Panc1 (cell line): ENCODE measurements at regions not wholly inside any gene's neighbourhood (a gene's known extent, or its start where the extent isn't known, plus 50 kb on each side); places are given as distances from the start of the nearest gene placed in this dataset.
"Not testable (repeated sequence)": the region's sequence is repeated elsewhere in the genome, so short reads cannot be mapped to it uniquely, and the experiment has no call there.

Experiments used
- ATAC-seq: fragments of 200-7000 bp; cut with Tn5 transposase; 2 replicates; pipeline ENCODE4 v1.9.1; 2020; ENCODE audit warnings: mild to moderate bottlenecking, moderate library complexity
- BruUV-seq: library from RNA; stranded (reverse); fragments of 400-500 nt; replicated peaks from 2 replicates; lab custom pipeline; 2021; lab: Mats Ljungman, UMichigan
- CTCF ChIA-PET: fragments of 300-600 bp; sonication (Branson Sonifier 250); formaldehyde crosslinking; loops from one replicate; lab custom pipeline; 2022; ENCODE audit warnings: antibody characterized with exemption; lab: Charles Lee
- POLR2A ChIA-PET: fragments of 300-600 bp; sonication (Branson Sonifier 250); formaldehyde crosslinking; loops from one replicate; lab custom pipeline; 2022; ENCODE audit warnings: antibody characterized with exemption; lab: Charles Lee
- DNase-seq: peaks from one replicate; pipeline ENCODE4 v3.0.0-alpha.2; 2010; ENCODE audit warnings: low read depth, low spot score
- H3K27ac ChIP-seq: 2 replicates; pipeline ENCODE4 v1.5.1; 2011; ENCODE audit warnings: mild to moderate bottlenecking, low read length, inconsistent platforms
- H3K27me3 ChIP-seq: fragments of 200-500 bp; sonication (Bioruptor generic); 2 replicates; pipeline ENCODE4 v1.6.0; 2014; ENCODE audit warnings: low read length, inconsistent platforms; ENCODE audit not compliant: control insufficient read depth, insufficient read depth
- H3K36me3 ChIP-seq: fragments of 200-500 bp; sonication (Bioruptor generic); 2 replicates; pipeline ENCODE4 v1.5.1; 2014; ENCODE audit warnings: inconsistent platforms, mild to moderate bottlenecking, low read length, moderate library complexity; ENCODE audit not compliant: control insufficient read depth, insufficient read depth
- H3K4me1 ChIP-seq: 2 replicates; pipeline ENCODE4 v1.5.1; 2011; ENCODE audit warnings: inconsistent platforms, mild to moderate bottlenecking, low read length, moderate library complexity; ENCODE audit not compliant: control insufficient read depth, insufficient read depth
- H3K4me3 ChIP-seq, 2 experiments: 2 replicates each; pipeline ENCODE4 v1.5.1; 2011 to 2012; ENCODE audit warnings: low read depth in 2 of 2, low read length in 2 of 2, mild to moderate bottlenecking in 2 of 2, inconsistent platforms in 1 of 2, moderate library complexity in 1 of 2
- H3K9me3 ChIP-seq: fragments of 200-500 bp; sonication (Bioruptor generic); 2 replicates; pipeline ENCODE4 v1.5.1; 2014; ENCODE audit warnings: low read depth, mild to moderate bottlenecking, inconsistent platforms, low read length, moderate library complexity; ENCODE audit not compliant: control insufficient read depth, insufficient read depth
- POLR2AphosphoS5 ChIP-seq: IDR thresholded peaks from 2 replicates; pipeline ENCODE4 v1.6.1; 2012; ENCODE audit warnings: mild to moderate bottlenecking, low read depth, low read length, moderate library complexity
- SIN3A ChIP-seq: IDR thresholded peaks from 2 replicates; pipeline ENCODE4 v1.6.1; 2012; ENCODE audit warnings: low read depth, mild to moderate bottlenecking, low read length, moderate library complexity, borderline replicate concordance; ENCODE audit not compliant: insufficient read depth
- TCF7L2 ChIP-seq: IDR thresholded peaks from 2 replicates; pipeline ENCODE4 v1.6.1; 2011; ENCODE audit warnings: mild to moderate bottlenecking, low read depth, low read length, inconsistent platforms
- in situ Hi-C: cut with HindIII; loops from 2 replicates; pipeline ENCODE4 v1.10.0; 2016; ENCODE audit warnings: low sequenced_read_pairs, low pct_unique_long_range_greater_than_20kb
- intact Hi-C: fragments of 100-400 bp; cut with micrococcal nuclease; formaldehyde crosslinking; loops from one replicate; pipeline ENCODE4 v1.10.0; 2022; ENCODE audit not compliant: unreplicated experiment
- TF ChIP-seq, protein P1 (sequence below): fragments of 450-650 bp; IDR thresholded peaks from 2 replicates; pipeline ENCODE4 v1.5.1; 2017; ENCODE audit warnings: mild to moderate bottlenecking
- TF ChIP-seq, protein P2 (sequence below), 2 experiments: IDR thresholded peaks; 2 replicates each; pipeline ENCODE4 v1.6.1; 2011 to 2012; ENCODE audit warnings: low read depth in 2 of 2, control low read depth in 1 of 2, low read length in 1 of 2, mild to moderate bottlenecking in 1 of 2, moderate library complexity in 1 of 2; ENCODE audit not compliant: insufficient read depth in 1 of 2

DNA sequence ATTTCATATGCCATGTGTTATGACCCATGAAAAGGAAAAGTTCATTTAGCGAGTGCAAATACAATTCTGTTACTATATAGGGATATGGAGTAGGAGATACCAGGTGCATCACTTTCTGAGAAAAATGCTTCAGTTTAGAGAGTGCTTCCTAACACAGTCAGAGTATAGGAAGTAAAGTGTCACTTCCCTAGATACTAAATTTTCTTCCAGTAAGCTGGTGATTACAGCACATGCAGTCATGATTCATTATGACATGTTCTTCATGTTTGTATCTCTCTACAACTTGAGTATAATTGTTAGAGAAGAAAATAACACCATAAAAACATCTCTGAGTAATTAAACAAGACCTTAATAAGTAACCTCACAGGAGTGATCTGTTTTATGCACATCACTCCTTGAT lies 837.0 kb downstream of the DNAH5 start:
- BruUV-seq = no TSS peak
- no peak for ATAC-seq

DNA sequence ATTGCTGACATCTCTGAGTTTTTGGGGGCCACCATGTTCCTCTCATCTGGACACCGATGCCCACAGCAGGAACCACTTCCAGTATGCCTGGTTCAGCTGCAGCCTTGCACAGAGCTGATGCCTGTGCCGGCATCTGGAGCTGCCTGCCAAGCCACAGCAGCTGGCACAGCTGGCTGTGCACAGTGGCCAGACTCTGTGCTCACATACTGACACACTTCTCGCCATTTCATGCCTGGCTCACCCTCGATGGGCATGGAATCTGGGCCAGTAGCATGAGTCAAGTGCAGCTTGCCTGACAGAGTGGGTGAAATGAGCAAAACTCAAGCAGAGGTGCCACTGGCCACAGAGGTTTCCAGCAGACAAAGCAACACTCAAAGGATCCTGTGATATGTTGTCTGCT lies 863.4 kb downstream of the DNAH5 start:
- TF ChIP-seq, protein P1, sequence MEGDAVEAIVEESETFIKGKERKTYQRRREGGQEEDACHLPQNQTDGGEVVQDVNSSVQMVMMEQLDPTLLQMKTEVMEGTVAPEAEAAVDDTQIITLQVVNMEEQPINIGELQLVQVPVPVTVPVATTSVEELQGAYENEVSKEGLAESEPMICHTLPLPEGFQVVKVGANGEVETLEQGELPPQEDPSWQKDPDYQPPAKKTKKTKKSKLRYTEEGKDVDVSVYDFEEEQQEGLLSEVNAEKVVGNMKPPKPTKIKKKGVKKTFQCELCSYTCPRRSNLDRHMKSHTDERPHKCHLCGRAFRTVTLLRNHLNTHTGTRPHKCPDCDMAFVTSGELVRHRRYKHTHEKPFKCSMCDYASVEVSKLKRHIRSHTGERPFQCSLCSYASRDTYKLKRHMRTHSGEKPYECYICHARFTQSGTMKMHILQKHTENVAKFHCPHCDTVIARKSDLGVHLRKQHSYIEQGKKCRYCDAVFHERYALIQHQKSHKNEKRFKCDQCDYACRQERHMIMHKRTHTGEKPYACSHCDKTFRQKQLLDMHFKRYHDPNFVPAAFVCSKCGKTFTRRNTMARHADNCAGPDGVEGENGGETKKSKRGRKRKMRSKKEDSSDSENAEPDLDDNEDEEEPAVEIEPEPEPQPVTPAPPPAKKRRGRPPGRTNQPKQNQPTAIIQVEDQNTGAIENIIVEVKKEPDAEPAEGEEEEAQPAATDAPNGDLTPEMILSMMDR = no peak
- no peak for TF ChIP-seq TCF7L2
- TF ChIP-seq, protein P2, sequence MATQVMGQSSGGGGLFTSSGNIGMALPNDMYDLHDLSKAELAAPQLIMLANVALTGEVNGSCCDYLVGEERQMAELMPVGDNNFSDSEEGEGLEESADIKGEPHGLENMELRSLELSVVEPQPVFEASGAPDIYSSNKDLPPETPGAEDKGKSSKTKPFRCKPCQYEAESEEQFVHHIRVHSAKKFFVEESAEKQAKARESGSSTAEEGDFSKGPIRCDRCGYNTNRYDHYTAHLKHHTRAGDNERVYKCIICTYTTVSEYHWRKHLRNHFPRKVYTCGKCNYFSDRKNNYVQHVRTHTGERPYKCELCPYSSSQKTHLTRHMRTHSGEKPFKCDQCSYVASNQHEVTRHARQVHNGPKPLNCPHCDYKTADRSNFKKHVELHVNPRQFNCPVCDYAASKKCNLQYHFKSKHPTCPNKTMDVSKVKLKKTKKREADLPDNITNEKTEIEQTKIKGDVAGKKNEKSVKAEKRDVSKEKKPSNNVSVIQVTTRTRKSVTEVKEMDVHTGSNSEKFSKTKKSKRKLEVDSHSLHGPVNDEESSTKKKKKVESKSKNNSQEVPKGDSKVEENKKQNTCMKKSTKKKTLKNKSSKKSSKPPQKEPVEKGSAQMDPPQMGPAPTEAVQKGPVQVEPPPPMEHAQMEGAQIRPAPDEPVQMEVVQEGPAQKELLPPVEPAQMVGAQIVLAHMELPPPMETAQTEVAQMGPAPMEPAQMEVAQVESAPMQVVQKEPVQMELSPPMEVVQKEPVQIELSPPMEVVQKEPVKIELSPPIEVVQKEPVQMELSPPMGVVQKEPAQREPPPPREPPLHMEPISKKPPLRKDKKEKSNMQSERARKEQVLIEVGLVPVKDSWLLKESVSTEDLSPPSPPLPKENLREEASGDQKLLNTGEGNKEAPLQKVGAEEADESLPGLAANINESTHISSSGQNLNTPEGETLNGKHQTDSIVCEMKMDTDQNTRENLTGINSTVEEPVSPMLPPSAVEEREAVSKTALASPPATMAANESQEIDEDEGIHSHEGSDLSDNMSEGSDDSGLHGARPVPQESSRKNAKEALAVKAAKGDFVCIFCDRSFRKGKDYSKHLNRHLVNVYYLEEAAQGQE (IDR thresholded peaks at IDR 0.05; ENCODE audit: insufficient read depth in 1 of 2, low read depth in 2 of 2, low read length in 1 of 2) = no peak
- no peak for TF ChIP-seq POLR2AphosphoS5
- no peak for TF ChIP-seq SIN3A

More for the DNA sequence above, 837.0 kb downstream of the DNAH5 start:
- in situ Hi-C loops (no loop called here), intact Hi-C loops (no loop called here)
- H3K9me3 ChIP-seq = no peaks in the 10 kb centered on the region
- ChIA-PET CTCF (no interaction called here), POLR2A (no interaction called here)
- H3K4me1 ChIP-seq = no peaks in the 10 kb centered on the region
- no peak overlapping the region for H3K27ac ChIP-seq
- H3K27me3 ChIP-seq = no peaks in the 10 kb centered on the region
- no peaks in the 10 kb centered on the region for H3K36me3 ChIP-seq
- no peak for DNase-seq
- TF ChIP-seq POLR2AphosphoS5 = no peak
- TF ChIP-seq, protein P1 = no peak
- TF ChIP-seq, protein P2 (IDR thresholded peaks at IDR 0.05; ENCODE audit: insufficient read depth in 1 of 2, low read depth in 2 of 2, low read length in 1 of 2) = no peak
- no peak for TF ChIP-seq TCF7L2
- no peak for TF ChIP-seq SIN3A
- H3K4me3 ChIP-seq = no peak overlapping the region

DNA sequence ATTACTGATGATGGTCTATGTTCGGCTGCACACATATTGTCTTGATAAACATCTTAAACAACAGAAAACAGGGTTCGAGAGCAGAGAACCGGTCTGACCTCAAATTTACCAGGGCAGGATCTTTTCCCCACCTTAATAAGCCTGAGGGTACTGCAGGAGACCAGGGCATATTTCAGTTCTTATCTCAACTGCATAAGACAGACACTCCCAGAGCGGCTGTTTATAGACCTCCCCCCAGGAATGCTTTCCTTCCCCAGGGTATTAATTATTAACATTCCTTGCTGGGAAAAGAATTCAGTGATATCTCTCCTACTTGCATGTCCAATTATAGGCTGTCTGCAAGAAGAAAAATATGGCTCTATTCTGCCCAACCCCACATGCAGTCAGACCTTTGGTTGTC lies 871.6 kb downstream of the DNAH5 start:
- H3K4me1 ChIP-seq, BruUV-seq, H3K36me3 ChIP-seq, H3K9me3 ChIP-seq, CTCF ChIA-PET, H3K27me3 ChIP-seq, in situ Hi-C loops, H3K4me3 ChIP-seq, intact Hi-C loops, DNase-seq, POLR2A ChIA-PET, H3K27ac ChIP-seq, ATAC-seq: not testable (repeated sequence)

More for the DNA sequence above, 863.4 kb downstream of the DNAH5 start:
- BruUV-seq = no TSS peak
- Histone ChIP-seq H3K27me3 (no peaks in the 10 kb centered on the region), H3K4me1 (no peaks in the 10 kb centered on the region), H3K36me3 (no peaks in the 10 kb centered on the region), H3K27ac (no peak overlapping the region), H3K9me3 (peaks cover 12% of the 10 kb centered on the region), H3K4me3 (no peak overlapping the region)
- DNase-seq = no peak
- POLR2A ChIA-PET = no interaction called here
- ATAC-seq = no peak
- intact Hi-C loops (no loop called here), in situ Hi-C loops (no loop called here)
- CTCF ChIA-PET = no interaction called here
